ENCODE measurements at regions not wholly inside any gene's neighbourhood (a gene's known extent, or its start where the extent isn't known, plus 50 kb on each side); places are given as distances from the start of the nearest gene placed in this dataset.

DNA sequence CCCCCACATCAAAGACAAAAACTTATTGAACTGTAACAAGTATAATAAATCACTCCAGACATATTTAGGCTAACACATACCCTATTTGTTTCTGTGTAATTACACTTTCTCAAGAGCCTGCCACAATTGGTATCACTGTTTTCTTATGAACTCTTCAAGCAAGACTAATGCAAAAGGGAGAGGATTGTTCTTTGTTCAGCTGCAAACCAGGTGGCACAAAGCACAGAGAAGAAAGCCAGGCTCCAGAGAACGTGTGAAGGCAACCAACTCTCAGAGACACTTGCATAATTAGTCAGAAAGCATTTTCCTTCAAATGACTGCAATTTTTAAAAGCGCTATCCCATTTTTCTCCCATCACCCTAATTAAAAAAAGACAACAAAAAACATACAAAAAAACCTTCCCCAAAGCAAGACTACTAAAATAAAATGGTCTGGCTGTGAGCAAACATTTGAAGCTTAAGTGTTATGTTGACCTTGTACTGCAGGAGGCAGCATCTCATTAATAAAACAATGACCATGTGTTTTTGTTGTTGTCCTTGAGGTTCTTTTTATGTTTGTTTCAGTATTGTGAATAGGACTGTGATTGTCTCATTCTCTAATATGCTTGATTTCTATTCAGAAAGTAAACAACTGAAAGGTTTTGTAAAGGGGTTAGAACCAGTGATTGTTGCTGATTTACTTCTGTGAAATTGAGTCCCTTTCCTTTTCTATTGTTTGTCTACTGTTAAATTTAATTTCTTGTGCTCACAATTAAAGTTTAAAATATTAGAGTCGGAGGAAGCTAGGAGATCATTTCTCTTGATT, 452.7 kb upstream of the PDE3A start:
- TF ChIP-seq CTCF (IDR thresholded peaks at IDR 0.05; ENCODE audit: low read depth, low read length, poor library complexity, severe bottlenecking), result peak; percentile 52
- no peak for TF ChIP-seq EZH2phosphoT487 (IDR thresholded peaks at IDR 0.05; ENCODE audit: borderline replicate concordance, low read length)
